ENCODE measurements at regions not wholly inside any gene's neighbourhood (a gene's known extent, or its start where the extent isn't known, plus 50 kb on each side); places are given as distances from the start of the nearest gene placed in this dataset.

DNA sequence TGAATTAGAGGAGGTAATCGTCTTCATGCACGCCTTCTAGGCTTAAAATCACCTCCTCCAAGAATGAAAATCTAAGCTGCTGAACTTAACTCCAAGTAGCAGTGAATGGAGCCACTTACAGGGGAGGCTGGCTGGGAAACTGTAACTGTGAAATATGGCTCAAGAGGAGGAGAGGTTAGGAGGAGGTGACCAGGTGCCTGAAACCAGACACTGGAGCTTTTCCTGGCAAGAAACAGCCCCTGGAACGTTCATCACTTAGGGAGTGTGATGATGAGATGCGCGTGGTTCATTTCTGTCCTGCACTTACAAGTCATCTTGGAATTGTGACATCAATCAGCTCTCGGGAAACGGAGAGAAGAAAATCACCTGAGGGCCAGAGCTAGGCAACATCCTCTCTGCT lies 62.3 kb upstream of the TMEM132C start:
- Mint-ChIP-seq H3K9me3 (ENCODE audit: unreplicated experiment) (peaks cover 43% of the 10 kb centered on the region), H3K4me1 (ENCODE audit: unreplicated experiment) (no peaks in the 10 kb centered on the region), H3K27ac (ENCODE audit: unreplicated experiment) (no peak overlapping the region), H3K36me3 (ENCODE audit: unreplicated experiment) (no peaks in the 10 kb centered on the region), H3K27me3 (ENCODE audit: unreplicated experiment) (no peaks in the 10 kb centered on the region), H3K4me3 (ENCODE audit: unreplicated experiment) (no peak overlapping the region)
- no peak for DNase-seq (ENCODE audit: extremely low spot score, unreplicated experiment)
- TF ChIP-seq, protein P1, sequence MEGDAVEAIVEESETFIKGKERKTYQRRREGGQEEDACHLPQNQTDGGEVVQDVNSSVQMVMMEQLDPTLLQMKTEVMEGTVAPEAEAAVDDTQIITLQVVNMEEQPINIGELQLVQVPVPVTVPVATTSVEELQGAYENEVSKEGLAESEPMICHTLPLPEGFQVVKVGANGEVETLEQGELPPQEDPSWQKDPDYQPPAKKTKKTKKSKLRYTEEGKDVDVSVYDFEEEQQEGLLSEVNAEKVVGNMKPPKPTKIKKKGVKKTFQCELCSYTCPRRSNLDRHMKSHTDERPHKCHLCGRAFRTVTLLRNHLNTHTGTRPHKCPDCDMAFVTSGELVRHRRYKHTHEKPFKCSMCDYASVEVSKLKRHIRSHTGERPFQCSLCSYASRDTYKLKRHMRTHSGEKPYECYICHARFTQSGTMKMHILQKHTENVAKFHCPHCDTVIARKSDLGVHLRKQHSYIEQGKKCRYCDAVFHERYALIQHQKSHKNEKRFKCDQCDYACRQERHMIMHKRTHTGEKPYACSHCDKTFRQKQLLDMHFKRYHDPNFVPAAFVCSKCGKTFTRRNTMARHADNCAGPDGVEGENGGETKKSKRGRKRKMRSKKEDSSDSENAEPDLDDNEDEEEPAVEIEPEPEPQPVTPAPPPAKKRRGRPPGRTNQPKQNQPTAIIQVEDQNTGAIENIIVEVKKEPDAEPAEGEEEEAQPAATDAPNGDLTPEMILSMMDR (IDR thresholded peaks at IDR 0.05), result no peak

DNA sequence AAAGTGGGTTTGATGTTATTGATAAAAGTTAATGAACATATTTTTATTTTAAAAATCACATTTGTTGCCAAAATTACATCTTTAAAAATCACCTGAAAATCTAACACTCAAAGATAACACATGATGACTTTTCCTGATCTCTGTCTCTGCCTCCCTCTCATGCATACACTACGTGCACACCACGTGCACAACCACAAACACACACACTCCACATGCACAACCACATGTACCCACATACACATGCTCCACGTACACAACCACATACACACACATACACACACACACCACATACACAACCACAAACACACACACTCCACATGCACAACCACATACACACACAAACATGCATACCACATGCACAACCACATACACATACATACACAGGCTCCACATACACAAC lies 61.8 kb upstream of the TMEM132C start:
- Mint-ChIP-seq H3K27ac (ENCODE audit: unreplicated experiment) (no peak overlapping the region), H3K4me1 (ENCODE audit: unreplicated experiment) (no peaks in the 10 kb centered on the region), H3K4me3 (ENCODE audit: unreplicated experiment) (no peak overlapping the region), H3K9me3 (ENCODE audit: unreplicated experiment) (peaks cover 43% of the 10 kb centered on the region), H3K36me3 (ENCODE audit: unreplicated experiment) (no peaks in the 10 kb centered on the region), H3K27me3 (ENCODE audit: unreplicated experiment) (no peaks in the 10 kb centered on the region)
- TF ChIP-seq, protein P1 (IDR thresholded peaks at IDR 0.05), result no peak
- no peak for DNase-seq (ENCODE audit: extremely low spot score, unreplicated experiment)

DNA sequence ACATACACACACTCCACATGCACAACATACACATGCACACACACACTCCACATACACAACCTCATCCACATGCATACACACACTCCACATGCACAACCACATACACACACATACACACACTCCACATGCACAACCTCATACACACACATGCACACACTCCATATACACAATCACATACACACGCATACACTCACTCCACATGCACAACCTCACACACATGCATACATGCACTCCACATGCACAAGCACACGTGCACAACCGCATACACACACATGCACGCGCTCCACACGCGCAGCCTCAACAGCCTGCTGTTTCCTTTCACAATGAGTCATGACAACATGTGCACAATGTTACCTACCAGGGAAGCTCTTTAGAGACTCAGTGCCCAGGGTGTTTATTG lies 61.2 kb upstream of the TMEM132C start:
- TF ChIP-seq, protein P1 (IDR thresholded peaks at IDR 0.05), result no peak
- Mint-ChIP-seq H3K36me3 (ENCODE audit: unreplicated experiment) (no peaks in the 10 kb centered on the region), H3K27ac (ENCODE audit: unreplicated experiment) (no peak overlapping the region), H3K9me3 (ENCODE audit: unreplicated experiment) (peaks cover 41% of the 10 kb centered on the region), H3K4me1 (ENCODE audit: unreplicated experiment) (no peaks in the 10 kb centered on the region), H3K4me3 (ENCODE audit: unreplicated experiment) (no peak overlapping the region), H3K27me3 (ENCODE audit: unreplicated experiment) (no peaks in the 10 kb centered on the region)
- no peak for DNase-seq (ENCODE audit: extremely low spot score, unreplicated experiment)

Data from osteocyte (in vitro differentiated cells).